NCI-H1694 (cell line): ENCODE measurements at regions not wholly inside any gene's neighbourhood (a gene's known extent, or its start where the extent isn't known, plus 50 kb on each side); places are given as distances from the start of the nearest gene placed in this dataset.
"Not testable (repeated sequence)": the region's sequence is repeated elsewhere in the genome, so short reads cannot be mapped to it uniquely, and the experiment has no call there.

Experiments used
- DNase-seq: peaks from one replicate; lab custom pipeline; 2025; lab: John Stamatoyannopoulos, UW

DNA sequence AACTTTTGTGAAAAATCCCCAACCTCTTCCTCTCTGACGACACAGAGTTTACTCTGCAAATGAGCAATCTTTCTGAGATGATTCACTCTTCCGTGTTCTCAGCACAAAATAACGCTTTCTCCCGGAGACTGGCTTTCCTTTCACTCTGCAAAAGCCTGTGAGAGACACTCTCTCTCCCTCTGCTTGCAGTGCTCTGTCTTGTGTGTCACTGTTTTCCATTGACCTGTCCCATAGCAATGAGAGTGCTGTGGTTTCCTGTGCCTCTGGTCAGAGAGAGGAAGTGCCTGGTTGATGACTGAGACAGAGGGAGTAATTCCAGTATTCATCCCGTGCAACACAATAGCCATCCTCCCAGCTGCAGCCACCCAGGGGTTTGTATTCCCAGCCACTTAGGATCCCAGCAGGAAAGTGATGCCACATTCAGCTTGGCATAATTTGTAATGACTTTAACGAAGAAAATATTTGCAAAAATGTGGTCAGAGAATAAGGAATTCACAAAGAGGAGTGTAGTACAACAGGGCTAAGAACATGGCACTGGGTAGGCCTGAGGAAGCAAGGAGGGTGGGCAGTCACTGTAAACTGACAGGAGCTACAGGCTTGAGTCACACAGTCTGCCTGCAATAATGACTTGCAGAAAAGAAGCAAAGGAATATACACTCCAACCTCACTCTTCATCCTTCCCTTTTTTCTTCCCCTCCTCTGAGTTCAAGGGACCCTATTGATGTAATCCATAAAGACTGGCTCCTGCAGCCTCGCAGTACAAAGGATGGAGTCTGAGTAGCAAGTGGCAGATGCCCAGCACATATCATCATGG is 463.5 kb upstream of the RGMB start:
- no peak for DNase-seq

- no peak for DNase-seq
Measured at GRCh38 chr5:98314292-98314691, 459.2 kb upstream of the RGMB start.

DNA sequence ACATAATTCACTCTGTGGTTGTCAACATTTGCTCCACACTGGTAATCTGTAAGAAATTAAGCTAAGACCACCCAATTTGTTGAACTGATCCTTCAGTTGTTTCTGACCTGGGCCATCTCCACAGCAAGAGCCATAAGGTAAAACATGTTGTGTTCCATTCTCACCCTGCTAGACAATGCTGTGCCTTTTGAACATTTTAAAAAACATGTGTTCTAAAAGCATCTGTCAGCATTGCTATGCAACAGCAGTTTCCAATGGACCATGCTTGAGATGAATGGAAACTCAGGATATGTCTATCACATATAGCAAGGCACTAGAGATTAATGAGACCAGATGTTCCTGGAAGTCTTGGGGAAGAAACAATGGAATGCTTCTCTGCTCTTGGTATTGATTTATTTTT is 455.1 kb upstream of the RGMB start:
- DNase-seq, result no peak

DNA sequence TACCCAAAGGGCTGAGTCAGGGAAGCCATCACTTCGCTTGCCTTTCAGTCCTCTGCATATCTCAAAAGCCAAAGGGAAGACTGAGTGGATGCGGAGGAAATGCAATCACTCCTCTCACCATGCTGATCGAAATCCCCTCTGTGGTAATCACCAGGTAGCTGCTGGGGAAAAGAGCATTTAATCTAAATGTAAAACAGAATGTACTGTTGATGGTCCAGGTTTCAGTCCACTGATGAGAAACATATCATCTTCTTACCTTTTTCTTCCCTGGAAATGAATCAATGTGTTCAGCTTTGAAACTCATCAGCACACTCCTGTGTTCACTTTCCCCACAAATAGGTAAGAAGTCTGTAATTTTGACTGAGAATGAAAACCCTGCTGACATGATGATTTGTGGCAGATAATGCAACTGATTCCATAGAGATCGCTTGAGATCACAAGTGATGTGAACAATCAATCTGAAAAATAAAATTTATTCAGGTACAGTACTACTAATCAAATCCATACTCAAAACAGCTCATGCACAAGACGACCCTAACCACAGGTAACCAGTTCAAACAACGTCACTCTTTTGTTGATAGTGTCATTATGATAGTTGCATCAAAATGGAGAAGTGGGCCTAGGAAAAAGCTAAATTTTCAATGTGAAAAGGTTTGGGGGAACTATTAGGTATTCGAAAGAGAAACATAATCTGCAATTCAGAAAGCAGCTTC is 454.0 kb upstream of the RGMB start:
- DNase-seq, result no peak

GRCh38 chr5:98320343-98320742 is 453.1 kb upstream of the RGMB start:
- DNase-seq, result no peak

GRCh38 chr5:98321361-98321760 is 452.1 kb upstream of the RGMB start:
- DNase-seq, result no peak

- not testable (repeated sequence) for DNase-seq
Measured at GRCh38 chr5:98325187-98325586, 448.3 kb upstream of the RGMB start.

GRCh38 chr5:98328015-98328414 is 445.4 kb upstream of the RGMB start:
- no peak for DNase-seq

GRCh38 chr5:98330871-98331270 is 442.6 kb upstream of the RGMB start:
- no peak for DNase-seq

GRCh38 chr5:98333921-98334320 is 439.5 kb upstream of the RGMB start:
- DNase-seq, result no peak

GRCh38 chr5:98334946-98335345 is 438.5 kb upstream of the RGMB start:
- no peak for DNase-seq

DNA sequence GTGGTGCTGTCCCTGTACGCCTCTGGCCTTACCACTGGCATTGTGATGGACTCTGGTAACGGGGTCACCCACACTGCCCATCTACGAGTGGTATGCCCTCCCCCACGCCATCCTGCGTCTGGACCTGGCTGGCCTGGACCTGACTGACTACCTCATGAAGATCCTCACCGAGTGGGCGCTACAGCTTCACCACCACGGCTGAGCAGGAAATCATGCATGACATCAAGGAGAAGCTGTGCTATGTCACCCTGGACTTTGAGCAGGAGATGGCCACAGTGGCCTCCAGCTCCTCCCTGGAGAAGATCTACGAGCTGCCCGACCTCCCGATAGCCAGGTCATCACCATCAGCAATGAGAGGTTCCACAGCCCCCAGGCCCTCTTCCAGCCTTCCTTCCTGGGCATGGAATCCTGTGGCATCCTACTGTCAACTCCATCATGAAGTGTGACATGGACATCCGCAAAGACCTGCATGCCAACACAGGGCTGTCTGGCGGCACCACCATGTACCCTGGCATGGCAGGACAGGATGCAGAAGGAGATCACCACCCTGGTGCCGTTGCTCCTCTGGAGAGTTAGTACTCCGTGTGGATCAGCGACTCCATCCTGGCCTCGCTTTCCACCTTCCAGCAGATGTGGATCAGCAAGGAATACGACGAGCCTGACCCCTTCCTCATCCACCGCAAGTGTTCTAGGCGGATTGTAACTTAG is 434.2 kb upstream of the RGMB start:
- DNase-seq, result no peak

- DNase-seq, result no peak
Measured at GRCh38 chr5:98341038-98342032, 432.1 kb upstream of the RGMB start.

DNA sequence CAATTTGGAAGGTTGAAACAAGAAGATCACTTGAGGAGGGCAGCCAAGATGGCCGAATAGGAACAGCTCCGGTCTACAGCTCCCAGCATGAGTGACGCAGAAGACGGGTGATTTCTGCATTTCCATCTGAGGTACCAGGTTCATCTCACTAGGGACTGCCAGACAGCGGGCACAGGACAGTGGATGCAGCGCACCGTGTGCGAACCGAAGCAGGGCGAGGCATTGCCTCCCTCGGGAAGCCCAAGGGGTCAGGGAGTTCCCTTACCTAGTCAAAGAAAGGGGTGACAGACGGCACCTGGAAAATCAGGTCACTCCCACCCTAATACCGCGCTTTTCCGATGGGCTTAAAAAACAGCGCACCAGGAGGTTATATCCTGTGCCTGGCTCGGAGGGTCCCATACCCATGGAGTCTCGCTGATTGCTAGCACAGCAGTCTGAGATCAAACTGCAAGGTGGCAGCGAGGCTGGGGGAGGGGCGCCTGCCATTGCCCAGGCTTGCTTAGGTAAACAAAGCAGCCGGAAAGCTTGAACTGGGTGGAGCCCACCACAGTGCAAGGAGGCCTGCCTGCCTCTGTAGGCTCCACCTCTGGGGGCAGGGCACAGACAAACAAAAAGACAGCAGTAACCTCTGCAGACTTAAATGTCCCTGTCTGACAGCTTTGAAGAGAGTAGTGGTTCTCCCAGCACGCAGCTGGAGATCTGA is 430.4 kb upstream of the RGMB start:
- DNase-seq, result not testable (repeated sequence)

GRCh38 chr5:98349251-98349989 is 424.0 kb upstream of the RGMB start:
- no peak for DNase-seq

GRCh38 chr5:98349990-98350365 is 423.5 kb upstream of the RGMB start:
- no peak for DNase-seq

- no peak for DNase-seq
Measured at GRCh38 chr5:98354922-98355321, 418.5 kb upstream of the RGMB start.

- no peak for DNase-seq
Measured at GRCh38 chr5:98360548-98360947, 412.9 kb upstream of the RGMB start.

GRCh38 chr5:98363157-98363556 is 410.3 kb upstream of the RGMB start:
- no peak for DNase-seq

GRCh38 chr5:98364549-98364948 is 408.9 kb upstream of the RGMB start:
- no peak for DNase-seq
